Dendritic cell treated with granulocyte-macrophage colony-stimulating factor and Interleukin-4, amounts not matched to agents 40 ng/mL and 50 ng/mL, for 4 days (primary cell): ENCODE measurements at regions not wholly inside any gene's neighbourhood (a gene's known extent, or its start where the extent isn't known, plus 50 kb on each side); places are given as distances from the start of the nearest gene placed in this dataset.
"Not testable (repeated sequence)": the region's sequence is repeated elsewhere in the genome, so short reads cannot be mapped to it uniquely, and the experiment has no call there.

ENCODE experiments used
- H3K27ac Mint-ChIP-seq: one replicate; pipeline ENCODE4 v1.8.0; 2022; ENCODE audit warnings: mild to moderate bottlenecking, mixed read lengths
- H3K27me3 Mint-ChIP-seq: one replicate; pipeline ENCODE4 v1.8.0; 2022; ENCODE audit warnings: mild to moderate bottlenecking, mixed read lengths
- H3K36me3 Mint-ChIP-seq: one replicate; pipeline ENCODE4 v1.8.0; 2022; ENCODE audit warnings: low read depth, mixed read lengths
- H3K4me1 Mint-ChIP-seq: one replicate; pipeline ENCODE4 v1.8.0; 2022; ENCODE audit warnings: low read depth, mixed read lengths
- H3K4me3 Mint-ChIP-seq: one replicate; pipeline ENCODE4 v1.8.0; 2022; ENCODE audit warnings: mild to moderate bottlenecking, moderate library complexity, mixed read lengths
- H3K9me3 Mint-ChIP-seq: one replicate; pipeline ENCODE4 v1.8.0; 2022; ENCODE audit warnings: mixed read lengths
- intact Hi-C: fragments of 100-400 bp; cut with micrococcal nuclease; formaldehyde crosslinking; loops from one replicate; pipeline ENCODE4 v1.15.0; 2022

DNA sequence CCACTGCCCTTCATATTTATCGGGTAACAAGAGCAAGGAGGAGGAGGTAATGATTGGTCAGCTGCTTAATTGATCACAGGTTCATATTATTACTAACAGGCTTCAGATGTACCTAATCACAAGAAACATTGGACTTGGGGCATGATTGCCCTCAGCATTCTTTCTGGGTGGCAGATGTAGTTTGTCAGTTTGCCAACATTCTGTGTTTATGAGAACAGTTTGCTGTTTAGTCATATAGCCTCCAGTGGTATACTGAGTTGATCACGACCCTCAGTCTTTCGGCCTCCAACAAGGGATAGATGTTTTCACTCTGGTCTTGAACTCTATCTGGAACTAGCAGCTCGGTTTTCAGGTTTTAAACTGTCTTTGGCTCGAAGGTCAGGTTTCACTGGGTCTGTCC is 237.7 kb upstream of the GNPDA2 start:
- H3K36me3 Mint-ChIP-seq, H3K4me3 Mint-ChIP-seq, H3K27me3 Mint-ChIP-seq, H3K4me1 Mint-ChIP-seq, H3K27ac Mint-ChIP-seq, intact Hi-C loops: not testable (repeated sequence)
- peaks cover 48% of the 10 kb centered on the region for H3K9me3 Mint-ChIP-seq

DNA sequence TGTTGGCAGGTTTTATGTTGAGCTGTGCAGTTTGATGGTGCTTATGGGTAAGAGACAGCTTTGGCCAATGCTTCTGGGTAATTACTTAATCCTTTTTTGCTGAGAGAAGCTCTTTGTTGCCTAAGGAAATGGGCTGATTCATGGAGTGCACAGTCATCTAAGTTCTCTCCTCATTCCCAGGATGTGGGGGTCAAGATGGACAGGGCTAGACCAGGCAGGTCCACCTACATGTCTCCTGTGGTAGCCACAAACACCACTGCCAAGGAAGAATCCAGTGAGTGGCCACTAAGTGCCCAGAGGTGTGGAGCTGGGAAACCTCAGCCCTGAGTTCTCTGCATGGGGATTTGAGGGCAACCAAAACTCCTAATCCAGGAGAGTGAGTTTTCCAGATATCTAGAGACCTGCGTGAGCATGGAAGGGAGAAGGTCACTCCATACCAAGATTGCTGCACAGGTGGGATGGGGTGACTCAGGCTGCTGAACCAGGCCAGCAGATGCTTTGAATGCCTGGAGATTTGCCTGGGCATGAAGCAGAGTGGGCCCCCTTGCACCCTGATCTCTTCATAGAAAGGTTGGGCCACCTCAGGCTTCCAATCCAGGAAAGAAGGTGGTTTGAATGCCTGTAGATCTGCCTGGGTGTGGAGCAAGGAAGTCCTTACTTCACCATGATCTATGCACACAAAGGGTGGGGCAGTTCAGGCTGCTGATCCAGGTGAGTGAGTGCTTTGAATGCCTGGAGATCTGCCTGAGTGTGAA is 234.8 kb upstream of the GNPDA2 start:
- no peak overlapping the region for H3K27ac Mint-ChIP-seq
- no peak overlapping the region for H3K4me3 Mint-ChIP-seq
- H3K27me3 Mint-ChIP-seq, result no peaks in the 10 kb centered on the region
- H3K4me1 Mint-ChIP-seq, result no peaks in the 10 kb centered on the region
- H3K9me3 Mint-ChIP-seq, result peaks cover 57% of the 10 kb centered on the region
- intact Hi-C loops, result no loop called here
- H3K36me3 Mint-ChIP-seq, result no peaks in the 10 kb centered on the region

- Mint-ChIP-seq H3K27ac (no peak overlapping the region), H3K9me3 (no peaks in the 10 kb centered on the region), H3K4me3 (no peak overlapping the region), H3K36me3 (no peaks in the 10 kb centered on the region), H3K27me3 (no peaks in the 10 kb centered on the region), H3K4me1 (no peaks in the 10 kb centered on the region)
- intact Hi-C loops, result no loop called here
Measured at GRCh38 chr4:44931720-44932119, 205.4 kb upstream of the GNPDA2 start.

DNA sequence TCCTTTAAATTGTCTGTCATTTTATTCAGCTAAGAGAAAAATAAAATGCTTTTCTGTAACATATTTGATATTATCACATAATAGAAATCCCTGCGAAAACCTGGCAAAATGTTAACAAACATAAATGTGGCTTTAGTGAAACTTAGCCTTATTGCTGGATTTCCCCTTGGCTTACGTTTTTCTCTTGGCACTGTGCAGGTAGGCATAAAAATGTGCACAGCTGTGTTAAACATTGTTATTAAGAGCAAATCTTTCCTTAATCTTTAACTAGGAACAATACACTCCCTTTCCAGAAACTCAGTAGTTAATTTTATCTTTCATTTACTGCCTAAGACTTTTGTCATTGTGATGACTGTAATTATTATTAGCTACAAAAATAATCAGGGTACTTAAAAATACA is 202.4 kb upstream of the GNPDA2 start:
- Mint-ChIP-seq H3K27ac (no peak overlapping the region), H3K36me3 (no peaks in the 10 kb centered on the region), H3K4me1 (no peaks in the 10 kb centered on the region), H3K9me3 (no peaks in the 10 kb centered on the region), H3K4me3 (no peak overlapping the region), H3K27me3 (no peaks in the 10 kb centered on the region)
- intact Hi-C loops, result no loop called here

- intact Hi-C loops, result no loop called here
Measured at GRCh38 chr4:44927399-44928380, 201.3 kb upstream of the GNPDA2 start.

DNA sequence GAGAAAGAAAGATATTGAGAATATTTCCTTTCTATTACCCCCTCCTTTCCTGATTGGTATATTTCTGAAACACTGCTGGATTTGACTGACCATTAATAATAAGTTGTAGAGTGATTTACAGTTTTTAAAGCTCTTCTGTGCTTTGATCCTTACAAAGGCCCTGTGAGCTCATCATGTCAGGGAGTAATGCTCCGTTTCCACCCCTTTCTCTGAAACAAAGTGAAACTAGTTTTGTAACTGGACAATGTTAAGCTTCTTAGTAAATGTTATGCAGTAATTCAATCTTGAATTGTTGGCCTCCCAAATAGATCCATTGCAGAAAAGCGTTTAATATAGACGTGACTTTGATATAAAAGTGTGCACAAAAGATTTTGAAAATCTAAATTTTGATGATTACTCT is 190.1 kb upstream of the GNPDA2 start:
- intact Hi-C loops, result no loop called here
- Mint-ChIP-seq H3K9me3 (no peaks in the 10 kb centered on the region), H3K27me3 (no peaks in the 10 kb centered on the region), H3K4me3 (peak overlapping the region; percentile 43), H3K4me1 (no peaks in the 10 kb centered on the region), H3K27ac (no peak overlapping the region), H3K36me3 (no peaks in the 10 kb centered on the region)

More at GRCh38 chr4:44927399-44928380, 201.3 kb upstream of the GNPDA2 start:
- H3K9me3 Mint-ChIP-seq, result no peaks in the 10 kb centered on the region
- H3K4me3 Mint-ChIP-seq, result no peak overlapping the region
- H3K27ac Mint-ChIP-seq, result no peak overlapping the region
- no peaks in the 10 kb centered on the region for H3K36me3 Mint-ChIP-seq
- H3K27me3 Mint-ChIP-seq, result no peaks in the 10 kb centered on the region
- no peaks in the 10 kb centered on the region for H3K4me1 Mint-ChIP-seq

GRCh38 chr4:44914748-44915147 is 188.4 kb upstream of the GNPDA2 start:
- intact Hi-C loops, result no loop called here
- H3K27ac Mint-ChIP-seq, result no peak overlapping the region
- H3K36me3 Mint-ChIP-seq, result no peaks in the 10 kb centered on the region
- H3K9me3 Mint-ChIP-seq, result no peaks in the 10 kb centered on the region
- no peak overlapping the region for H3K4me3 Mint-ChIP-seq
- no peaks in the 10 kb centered on the region for H3K4me1 Mint-ChIP-seq
- H3K27me3 Mint-ChIP-seq, result no peaks in the 10 kb centered on the region

DNA sequence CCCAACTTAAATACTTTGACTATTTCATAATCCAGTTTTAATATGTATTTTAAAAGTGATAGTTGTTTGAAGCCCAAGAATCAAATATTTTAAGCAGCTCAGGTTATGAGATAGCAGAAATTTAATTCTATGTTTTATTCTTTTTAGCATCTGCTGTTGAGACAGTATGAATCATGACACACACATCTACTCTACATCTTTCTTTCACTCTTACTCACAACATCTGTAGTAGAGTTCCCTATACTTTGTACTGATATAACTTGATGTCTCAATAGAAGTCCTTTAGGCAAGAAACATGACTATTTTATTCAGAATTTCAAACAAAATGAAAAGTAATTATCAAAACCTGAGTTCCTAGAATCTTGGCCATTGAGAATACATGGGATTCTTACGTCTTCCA is 187.9 kb upstream of the GNPDA2 start:
- no peaks in the 10 kb centered on the region for H3K27me3 Mint-ChIP-seq
- intact Hi-C loops, result no loop called here
- no peaks in the 10 kb centered on the region for H3K9me3 Mint-ChIP-seq
- no peaks in the 10 kb centered on the region for H3K36me3 Mint-ChIP-seq
- no peaks in the 10 kb centered on the region for H3K4me1 Mint-ChIP-seq
- H3K4me3 Mint-ChIP-seq, result no peak overlapping the region
- no peak overlapping the region for H3K27ac Mint-ChIP-seq

DNA sequence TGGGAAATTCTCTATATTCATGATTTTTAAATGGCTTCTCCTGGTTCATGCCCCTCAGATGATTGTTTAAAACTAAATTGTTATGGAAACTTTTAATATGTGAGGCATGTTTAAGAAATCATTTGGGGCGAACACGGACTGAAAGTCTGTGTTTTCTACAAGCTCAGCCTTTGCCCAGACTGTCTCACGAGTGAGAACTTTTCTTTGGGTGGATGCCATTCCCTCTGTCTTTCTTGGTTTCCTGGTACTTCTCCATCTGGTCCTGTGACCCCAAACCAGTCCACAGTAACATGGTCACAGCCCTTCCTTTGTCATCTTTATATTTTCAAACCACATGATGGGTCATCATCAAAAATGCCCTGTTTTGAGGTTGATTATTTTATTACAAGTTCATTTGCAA is 186.6 kb upstream of the GNPDA2 start:
- H3K36me3 Mint-ChIP-seq, result no peaks in the 10 kb centered on the region
- no peaks in the 10 kb centered on the region for H3K9me3 Mint-ChIP-seq
- intact Hi-C loops, result no loop called here
- no peak overlapping the region for H3K4me3 Mint-ChIP-seq
- no peaks in the 10 kb centered on the region for H3K27me3 Mint-ChIP-seq
- no peak overlapping the region for H3K27ac Mint-ChIP-seq
- H3K4me1 Mint-ChIP-seq, result no peaks in the 10 kb centered on the region

- H3K4me1 Mint-ChIP-seq, result no peaks in the 10 kb centered on the region
- no peaks in the 10 kb centered on the region for H3K27me3 Mint-ChIP-seq
- intact Hi-C loops, result no loop called here
- H3K9me3 Mint-ChIP-seq, result peaks cover 14% of the 10 kb centered on the region
- no peaks in the 10 kb centered on the region for H3K36me3 Mint-ChIP-seq
- H3K4me3 Mint-ChIP-seq, result no peak overlapping the region
- no peak overlapping the region for H3K27ac Mint-ChIP-seq
Measured at GRCh38 chr4:44908565-44908964, 182.2 kb upstream of the GNPDA2 start.

DNA sequence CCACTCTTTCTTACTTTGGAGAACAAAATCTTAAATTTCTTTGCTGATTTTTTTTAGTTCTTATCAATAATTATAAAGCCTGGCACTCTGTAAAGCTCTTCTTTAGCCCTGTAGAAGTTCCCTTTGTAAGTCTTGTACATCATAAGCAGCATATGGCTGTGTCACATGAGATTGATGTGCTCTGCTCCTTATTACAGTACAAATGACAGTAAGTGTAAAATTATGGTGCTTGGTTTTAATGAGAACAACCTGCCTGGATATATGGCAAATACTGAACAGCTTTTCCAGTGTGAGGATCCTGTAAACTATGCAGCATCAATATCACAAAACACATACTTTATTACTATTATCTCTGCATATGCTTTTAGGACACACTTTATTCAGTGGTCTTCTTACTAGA is 145.9 kb upstream of the GNPDA2 start:
- no peak overlapping the region for H3K27ac Mint-ChIP-seq
- H3K4me3 Mint-ChIP-seq, result no peak overlapping the region
- intact Hi-C loops, result no loop called here
- no peaks in the 10 kb centered on the region for H3K9me3 Mint-ChIP-seq
- peaks cover 1% of the 10 kb centered on the region for H3K27me3 Mint-ChIP-seq
- no peaks in the 10 kb centered on the region for H3K36me3 Mint-ChIP-seq
- H3K4me1 Mint-ChIP-seq, result no peaks in the 10 kb centered on the region

DNA sequence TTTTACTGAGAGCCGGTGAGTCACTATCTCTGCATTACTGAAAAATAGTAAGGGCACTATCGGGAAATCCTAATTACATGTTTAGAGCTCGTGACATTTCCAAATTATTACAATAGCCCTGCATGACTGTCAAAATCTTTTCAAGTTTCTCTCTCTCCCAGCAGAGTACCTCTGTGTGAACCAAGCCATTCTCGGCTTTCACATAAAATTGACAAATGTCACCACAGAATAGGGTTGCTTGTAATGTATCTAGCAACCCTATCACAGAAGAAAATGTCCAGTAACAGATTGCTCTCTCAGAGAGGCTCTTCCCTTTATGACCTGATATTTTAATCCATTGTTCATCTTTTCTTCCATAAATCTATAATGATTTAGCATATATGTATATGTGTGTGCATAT is 144.8 kb upstream of the GNPDA2 start:
- Mint-ChIP-seq H3K36me3 (no peaks in the 10 kb centered on the region), H3K9me3 (no peaks in the 10 kb centered on the region), H3K27ac (no peak overlapping the region), H3K4me1 (no peaks in the 10 kb centered on the region), H3K4me3 (no peak overlapping the region), H3K27me3 (peaks cover 3% of the 10 kb centered on the region)
- intact Hi-C loops, result no loop called here

DNA sequence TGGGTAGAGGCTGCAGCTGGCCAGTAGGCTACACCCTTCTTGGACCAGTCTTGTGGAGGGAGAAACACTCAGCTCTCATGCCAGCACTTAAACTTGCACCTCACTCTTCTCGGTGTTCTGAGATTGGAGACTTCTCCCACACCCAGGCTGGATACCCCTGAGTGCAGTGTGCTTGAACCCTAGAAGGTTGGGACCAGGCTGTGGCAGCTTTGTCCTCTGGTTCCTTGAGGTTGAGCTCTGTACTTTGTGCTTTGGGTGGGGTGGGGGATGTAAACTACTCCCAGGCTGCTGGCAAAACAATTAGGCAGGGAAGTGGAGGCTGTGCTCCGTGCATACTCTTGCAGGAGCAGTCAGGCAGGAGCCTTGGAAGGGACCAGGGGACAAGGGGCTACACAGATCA is 143.6 kb upstream of the GNPDA2 start:
- Mint-ChIP-seq H3K4me1 (no peaks in the 10 kb centered on the region), H3K27me3 (peaks cover 3% of the 10 kb centered on the region), H3K27ac (no peak overlapping the region), H3K4me3 (no peak overlapping the region), H3K36me3 (no peaks in the 10 kb centered on the region), H3K9me3 (no peaks in the 10 kb centered on the region)
- intact Hi-C loops, result no loop called here

DNA sequence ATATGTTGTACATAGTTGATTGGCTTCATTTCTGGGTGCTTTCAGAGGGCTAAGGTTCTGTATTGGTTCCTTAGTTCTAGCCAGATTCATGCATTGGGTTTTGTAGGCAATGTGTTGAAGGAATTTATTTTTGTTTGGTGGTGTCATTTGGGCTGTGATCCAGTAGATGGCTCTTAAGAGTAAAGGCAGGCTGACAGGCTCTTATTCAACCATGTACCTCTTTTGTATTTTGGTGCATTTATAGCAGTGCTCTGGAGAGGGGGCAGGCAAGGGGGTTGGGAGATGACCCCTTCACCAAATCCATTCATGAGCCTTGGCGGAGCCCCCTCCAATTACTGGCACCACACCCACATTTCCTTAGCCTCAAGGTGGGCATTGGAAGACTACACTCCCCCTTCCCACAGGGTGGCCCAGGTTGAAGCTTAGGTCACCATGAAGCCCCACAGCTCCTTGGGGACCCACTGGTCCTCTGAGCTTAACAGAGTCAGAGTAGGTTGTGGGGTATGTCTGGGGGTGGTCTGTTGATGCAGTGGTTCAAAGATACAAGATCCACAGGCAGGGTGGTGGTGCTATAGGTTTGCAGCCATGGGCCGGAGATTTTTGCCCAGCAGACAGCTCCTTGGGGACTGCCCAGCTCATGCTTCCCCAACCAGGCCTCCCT is 143.0 kb upstream of the GNPDA2 start:
- intact Hi-C loops, result no loop called here
- H3K4me1 Mint-ChIP-seq, result no peaks in the 10 kb centered on the region
- H3K27ac Mint-ChIP-seq, result no peak overlapping the region
- H3K9me3 Mint-ChIP-seq, result no peaks in the 10 kb centered on the region
- peaks cover 3% of the 10 kb centered on the region for H3K27me3 Mint-ChIP-seq
- no peak overlapping the region for H3K4me3 Mint-ChIP-seq
- no peaks in the 10 kb centered on the region for H3K36me3 Mint-ChIP-seq
